Dermis blood vessel endothelial cell (primary cell): ENCODE measurements at regions not wholly inside any gene's neighbourhood (a gene's known extent, or its start where the extent isn't known, plus 50 kb on each side); places are given as distances from the start of the nearest gene placed in this dataset.
A peak's percentile ranks its signal among the peaks of the same experiment; 100 is the strongest.
"Not testable (repeated sequence)": the region's sequence is repeated elsewhere in the genome, so short reads cannot be mapped to it uniquely, and the experiment has no call there.

ENCODE experiments used
- DNase-seq: peaks from one replicate; pipeline ENCODE4 v3.0.0; 2010

GRCh38 chr10:8392216-8392615 is 337.7 kb downstream of the GATA3 start:
- DNase-seq, result no peak

DNA sequence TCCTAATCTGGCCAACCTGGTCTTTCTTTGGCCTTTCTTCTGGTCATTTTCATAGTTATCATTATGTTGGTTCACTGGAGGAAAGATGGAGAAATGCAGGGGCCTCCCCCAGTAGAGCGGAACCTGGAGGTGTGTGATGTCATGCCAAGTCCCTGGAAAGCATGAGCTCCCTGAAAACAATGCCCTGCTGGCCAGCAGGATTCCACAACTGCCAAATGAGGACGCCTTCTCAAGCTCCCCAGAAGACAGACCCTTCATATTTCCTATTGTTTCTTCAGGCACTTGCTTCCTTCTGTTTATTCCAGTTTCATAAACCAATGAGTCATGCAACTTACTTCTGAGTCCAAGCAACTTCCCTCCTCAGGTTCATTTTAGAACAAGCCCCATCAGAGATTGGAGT is 339.0 kb downstream of the GATA3 start:
- peak; percentile 16 for DNase-seq

DNA sequence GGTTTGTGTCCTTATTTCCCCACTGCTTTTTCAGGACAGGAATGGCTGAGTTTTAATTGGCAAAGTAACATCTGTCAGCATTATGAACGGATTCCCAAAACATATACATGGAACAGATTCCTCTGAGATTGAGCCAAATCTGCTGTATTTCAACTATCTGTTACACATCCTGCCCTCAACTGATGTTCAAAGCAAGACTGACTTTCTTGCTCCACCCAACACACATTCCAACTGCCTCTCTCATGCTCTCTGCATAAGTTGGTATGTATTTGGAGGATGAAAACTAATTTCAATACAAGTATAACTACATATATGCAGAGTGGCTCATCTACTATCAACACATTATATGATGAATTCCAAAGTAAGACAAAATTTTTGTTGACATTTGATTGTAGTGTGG is 342.2 kb downstream of the GATA3 start:
- no peak for DNase-seq

DNA sequence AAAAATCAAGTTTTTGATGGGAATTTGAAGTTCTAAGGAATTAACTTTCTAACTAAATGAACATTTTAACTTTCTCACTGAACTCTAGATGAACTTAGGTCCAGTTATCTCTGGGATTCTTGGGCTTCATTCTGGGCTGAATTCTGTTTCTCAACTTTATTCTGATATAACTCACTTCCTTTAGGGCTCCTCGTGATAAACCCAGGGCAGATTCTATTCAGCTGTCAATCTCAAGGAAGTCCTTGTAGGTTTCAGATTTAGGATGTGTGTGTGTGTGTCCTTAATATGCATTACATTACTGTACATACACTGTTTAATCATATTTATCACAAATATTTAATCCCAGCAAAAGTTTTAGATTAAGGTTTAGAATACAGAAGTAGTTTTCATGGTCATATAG is 344.3 kb downstream of the GATA3 start:
- DNase-seq, result no peak

GRCh38 chr10:8400151-8400550 is 345.7 kb downstream of the GATA3 start:
- no peak for DNase-seq

GRCh38 chr10:8400892-8401291 is 346.4 kb downstream of the GATA3 start:
- no peak for DNase-seq

DNA sequence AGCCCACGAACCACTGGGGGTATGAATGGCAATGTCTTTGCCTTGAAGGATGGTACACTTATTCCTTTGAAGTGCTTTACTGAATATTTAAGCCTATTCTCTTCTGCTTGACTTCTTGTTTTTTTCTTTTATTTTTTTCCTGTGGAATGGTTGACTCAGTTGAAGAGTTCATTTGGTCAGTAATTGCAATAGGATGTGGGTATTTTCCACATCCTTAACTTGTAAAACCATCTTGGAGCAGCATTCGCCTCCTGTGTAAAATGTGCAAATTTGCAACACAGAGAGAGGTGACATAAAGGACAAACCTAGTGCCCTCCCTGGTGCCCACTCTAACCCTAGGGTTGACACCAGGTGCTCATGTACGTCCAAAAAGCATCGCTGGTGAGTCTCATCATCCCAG is 347.0 kb downstream of the GATA3 start:
- no peak for DNase-seq

DNA sequence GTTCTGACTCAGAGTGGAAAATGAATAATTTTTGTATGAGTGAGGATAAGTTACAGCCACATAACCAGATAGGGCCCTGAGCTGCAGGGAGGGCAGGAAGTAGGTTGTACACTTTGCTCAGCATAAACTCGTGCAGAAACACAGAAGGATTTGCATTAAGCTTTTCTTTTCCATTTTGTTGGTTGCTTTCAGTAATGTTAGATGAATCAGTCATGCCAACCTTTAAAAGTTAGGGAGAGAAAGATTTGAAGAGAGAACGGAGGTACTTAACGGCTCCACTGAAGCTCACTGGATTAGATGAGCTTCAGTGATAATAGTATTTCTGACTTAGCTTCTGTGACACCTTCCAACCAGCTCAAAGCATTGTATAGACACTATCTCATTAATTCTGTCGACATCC is 348.1 kb downstream of the GATA3 start:
- DNase-seq, result no peak

DNA sequence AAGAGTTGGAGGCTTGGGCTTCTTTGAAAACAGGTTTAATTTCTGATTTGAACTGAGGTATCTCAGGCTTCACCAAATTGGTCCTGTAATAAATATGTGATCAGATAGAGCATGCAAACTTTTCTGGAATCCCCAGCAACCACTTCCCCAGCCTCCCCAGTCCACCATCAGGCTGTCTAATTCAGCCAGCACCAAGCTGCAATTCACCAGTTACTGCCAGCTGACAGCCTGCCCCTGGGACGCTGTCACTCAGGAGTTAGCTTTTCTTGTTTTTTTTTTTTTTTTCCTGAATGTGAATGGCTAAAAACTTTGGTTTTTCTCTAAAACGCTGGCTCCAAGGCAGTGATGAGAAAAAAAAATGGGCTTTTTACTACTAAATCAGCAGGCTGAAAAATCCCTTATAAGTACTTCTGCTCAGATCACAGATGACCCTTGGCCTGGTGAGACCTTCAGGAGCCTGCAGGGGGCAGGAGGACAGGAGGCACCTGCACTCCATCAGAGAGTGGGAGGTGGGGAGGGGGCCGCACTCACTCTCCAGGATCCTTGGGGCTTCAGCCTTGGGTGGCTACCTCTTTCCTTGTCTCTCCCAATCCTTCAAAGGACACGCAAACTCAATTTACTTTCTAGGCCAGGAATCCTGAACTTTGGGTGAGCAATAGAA is 349.4 kb downstream of the GATA3 start:
- DNase-seq, result no peak

DNA sequence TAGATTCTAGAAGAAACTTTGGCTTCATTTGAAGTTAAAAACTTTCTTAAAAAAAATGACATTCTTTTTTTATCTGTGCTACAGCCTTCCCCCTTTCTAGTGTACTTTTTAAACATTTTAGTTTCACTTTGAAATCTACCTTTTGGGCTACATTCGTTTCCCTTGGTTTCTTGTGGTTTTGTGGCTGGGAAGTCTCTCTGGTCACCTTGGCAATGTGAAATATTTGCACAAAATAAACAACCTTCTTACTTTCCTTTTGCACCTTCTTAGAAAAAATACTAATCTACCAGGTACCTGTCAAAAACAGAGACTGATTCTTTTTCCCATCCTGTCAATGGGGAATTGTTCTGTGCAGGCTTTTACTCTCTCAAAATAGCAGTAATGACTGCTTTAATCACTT is 350.2 kb downstream of the GATA3 start:
- DNase-seq, result no peak

GRCh38 chr10:8405596-8405995 is 351.1 kb downstream of the GATA3 start:
- DNase-seq, result no peak

DNA sequence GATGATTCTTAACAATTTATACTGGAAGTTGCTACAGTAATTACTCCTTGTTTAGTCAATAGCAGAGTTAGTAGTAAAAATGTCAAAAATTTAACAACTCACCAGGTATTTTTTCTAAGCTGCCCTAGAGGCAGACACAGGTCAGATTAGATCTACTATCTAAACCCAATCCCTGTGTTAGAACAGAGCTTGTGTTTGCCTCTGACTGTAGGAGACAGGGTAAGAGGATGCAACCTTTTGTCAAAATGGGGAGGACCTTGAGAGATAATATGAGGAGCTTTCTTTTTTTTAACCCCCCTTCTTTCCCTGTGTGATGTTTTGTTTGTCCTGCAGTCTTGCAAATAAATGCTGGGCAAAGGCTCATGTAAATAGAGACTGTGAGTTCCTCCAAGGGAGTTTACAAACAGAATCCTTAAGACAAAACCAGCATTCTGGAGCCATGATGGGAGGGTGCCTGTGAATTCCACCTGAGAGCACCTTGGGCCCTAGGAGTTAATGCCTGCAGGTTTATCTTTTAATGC is 353.1 kb downstream of the GATA3 start:
- no peak for DNase-seq

GRCh38 chr10:8410506-8410905 is 356.0 kb downstream of the GATA3 start:
- no peak for DNase-seq

DNA sequence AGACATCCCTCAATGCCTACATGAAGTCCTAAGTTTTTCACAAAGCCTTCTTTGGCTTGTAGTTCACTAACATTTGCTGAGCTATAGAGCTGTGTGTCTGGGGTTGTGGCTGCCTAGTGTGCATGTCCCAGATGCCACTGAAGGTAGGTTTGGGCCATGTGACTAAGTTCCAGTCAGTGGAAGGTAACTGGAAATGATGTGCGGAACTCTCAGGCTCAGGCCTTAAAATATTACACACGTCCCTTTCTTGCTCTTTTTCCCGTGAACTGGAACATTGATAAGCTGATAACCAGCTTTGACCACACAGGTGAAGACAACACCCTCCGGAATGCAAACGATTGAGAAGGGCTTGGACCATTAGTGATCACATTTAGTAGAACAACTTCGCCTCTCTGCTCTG is 358.1 kb downstream of the GATA3 start:
- no peak for DNase-seq

DNA sequence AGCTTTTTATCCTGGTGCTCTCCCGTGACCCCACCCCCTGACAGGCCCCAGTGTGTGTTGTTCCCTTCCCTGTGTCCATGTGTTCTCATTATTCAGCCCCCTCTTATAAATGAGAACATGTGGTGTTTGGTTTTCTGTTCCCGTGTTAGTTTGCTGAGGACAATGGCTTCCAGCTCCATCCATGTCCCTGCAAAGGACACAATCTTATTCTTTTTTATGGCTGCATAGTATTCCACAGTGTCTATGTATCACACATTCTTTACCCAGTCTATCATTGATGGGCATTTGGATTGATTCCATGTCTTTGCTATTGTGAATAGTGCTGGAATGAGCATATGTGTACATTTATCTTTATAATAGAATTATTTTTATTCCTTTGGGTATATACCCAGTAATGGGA is 360.5 kb downstream of the GATA3 start:
- DNase-seq, result not testable (repeated sequence)

DNA sequence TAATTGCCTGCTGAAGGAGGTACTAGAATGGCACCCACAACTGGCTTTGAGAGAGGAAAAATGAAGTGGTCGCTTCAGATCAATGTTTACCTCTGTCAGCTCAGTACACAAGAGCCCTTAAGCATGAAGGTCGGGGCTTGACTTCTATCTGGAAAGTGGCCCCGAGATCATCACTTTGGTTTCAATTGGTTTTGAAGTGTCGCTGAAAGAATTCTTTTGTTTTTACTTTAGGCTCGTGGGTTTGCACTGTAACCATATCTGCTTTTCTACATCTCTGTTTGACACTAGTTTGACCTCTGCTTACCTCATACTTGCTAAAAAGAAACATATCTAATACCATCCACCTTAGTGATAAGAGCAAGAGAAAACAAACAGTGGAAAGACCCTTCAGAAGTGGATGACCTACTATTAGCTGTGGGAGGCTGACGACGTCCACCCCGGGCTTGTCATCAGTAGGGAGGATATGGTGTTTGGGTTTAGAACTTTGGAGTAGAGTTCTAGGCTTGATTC is 361.8 kb downstream of the GATA3 start:
- no peak for DNase-seq

GRCh38 chr10:8416760-8417159 is 362.3 kb downstream of the GATA3 start:
- no peak for DNase-seq

DNA sequence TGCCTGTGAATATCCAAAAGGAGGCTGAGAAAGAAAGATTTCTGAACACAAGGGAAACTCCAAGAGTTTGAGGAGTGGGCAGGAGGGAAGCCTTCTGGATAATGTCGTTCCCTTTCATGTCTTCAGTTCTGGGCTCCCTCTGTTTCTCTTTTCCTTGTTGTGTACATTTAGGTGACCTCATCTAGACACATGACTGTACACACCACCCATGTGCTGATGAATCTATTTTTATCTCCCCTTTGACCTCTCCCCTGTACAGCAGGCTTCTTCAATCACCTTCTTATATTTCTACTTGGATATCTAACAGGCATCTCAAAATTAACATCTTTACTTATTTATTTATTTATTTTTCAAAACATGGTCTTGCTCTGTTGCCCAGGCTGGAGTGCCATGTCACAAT is 363.1 kb downstream of the GATA3 start:
- DNase-seq, result no peak

DNA sequence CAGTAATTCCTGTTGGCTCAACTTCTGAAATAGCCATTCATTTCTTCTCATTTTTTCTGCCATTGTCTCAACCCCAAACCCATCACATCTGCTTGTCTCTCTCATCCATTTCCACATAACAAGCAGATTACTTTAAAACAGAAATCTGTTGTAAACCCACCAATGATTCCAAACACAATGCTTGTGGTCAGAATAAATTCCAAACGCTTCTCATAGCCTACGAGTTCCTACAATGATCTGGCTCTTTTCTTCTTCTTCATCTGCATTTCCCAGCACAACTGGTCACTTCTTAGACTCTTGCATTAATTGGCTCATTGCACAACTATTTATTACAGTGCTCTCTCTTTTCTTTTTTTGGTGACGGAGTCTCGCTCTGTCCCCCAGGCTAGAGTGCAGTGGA is 364.1 kb downstream of the GATA3 start:
- no peak for DNase-seq

- no peak for DNase-seq
These were observed 365.7 kb downstream of the GATA3 start for GRCh38 chr10:8420182-8420581.

DNA sequence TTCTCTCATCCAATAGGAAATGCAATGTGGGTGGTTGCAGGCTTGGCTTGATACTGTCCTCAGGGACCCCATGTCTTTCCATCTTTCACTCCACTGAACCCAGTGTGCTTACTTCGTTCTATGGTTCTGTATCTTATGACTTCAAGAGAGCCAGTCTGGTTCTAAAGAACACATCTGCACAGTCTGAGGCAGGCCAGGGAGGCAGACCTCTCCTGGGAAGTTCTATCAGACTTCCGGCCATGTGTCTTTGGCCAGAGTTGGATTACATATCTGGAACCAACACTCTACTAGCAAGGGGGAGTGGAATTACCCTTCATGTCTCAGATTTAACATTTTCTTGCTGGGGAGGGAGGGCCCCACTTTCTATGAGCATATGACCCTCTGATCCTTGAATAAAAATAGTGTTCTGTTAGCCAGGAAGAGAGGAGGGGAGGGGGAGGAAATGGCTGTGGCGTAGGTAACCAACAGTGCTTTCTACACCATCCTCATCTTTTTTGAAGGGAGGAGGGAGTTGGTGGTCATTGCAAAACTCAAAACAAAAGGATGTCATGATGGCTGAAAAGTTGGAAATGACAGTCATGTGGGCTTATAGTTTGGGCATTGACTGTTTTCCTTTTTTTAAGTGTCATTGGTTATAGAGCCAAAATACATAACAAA is 370.2 kb downstream of the GATA3 start:
- DNase-seq, result no peak

DNA sequence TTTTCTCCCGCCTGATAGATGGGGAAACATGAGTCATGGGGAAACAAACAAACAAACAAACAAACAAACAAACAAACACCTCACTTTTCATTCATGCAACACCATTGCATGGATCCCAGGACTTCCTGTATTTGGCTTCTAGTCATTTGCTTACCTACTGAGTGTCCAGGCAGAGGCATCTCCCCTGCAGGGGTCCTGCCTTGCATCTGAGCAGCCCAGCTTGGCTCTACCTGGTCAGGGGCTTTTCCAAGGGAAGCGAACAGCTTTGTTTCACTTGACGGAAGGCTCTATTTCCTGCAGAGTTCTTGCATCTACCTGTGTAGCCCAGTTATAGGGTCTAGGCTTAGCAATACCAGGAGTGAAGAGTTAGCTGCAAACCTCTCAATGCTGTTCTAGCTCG is 374.2 kb downstream of the GATA3 start:
- no peak for DNase-seq

- DNase-seq, result no peak
These were observed 375.8 kb downstream of the GATA3 start for GRCh38 chr10:8430321-8430720.

- DNase-seq, result no peak
These were observed 377.0 kb downstream of the GATA3 start for GRCh38 chr10:8431511-8431910.
